Stomach (tissue), 8 donors: ENCODE measurements at regions not wholly inside any gene's neighbourhood (a gene's known extent, or its start where the extent isn't known, plus 50 kb on each side); places are given as distances from the start of the nearest gene placed in this dataset.

Experiments used
- DNase-seq, 2 donors: peaks; one replicate each; pipeline versions ENCODE4 v3.0.0 to v3.0.0-alpha.2; 2013 to 2019
- H3K27ac ChIP-seq, 5 donors: fragments of 200-600 bp in 4 of 5; sonication (generic) in 4 of 5; one replicate each; pipeline ENCODE4 v1.5.1; 2013 to 2019; ENCODE audit warnings: mild to moderate bottlenecking in 1 of 5, moderate library complexity in 1 of 5
- H3K27me3 ChIP-seq, 3 donors: fragments of 200-600 bp; sonication (generic); one replicate each; pipeline ENCODE4 v1.5.1; 2017 to 2019; ENCODE audit warnings: mixed run types in 1 of 3
- H3K36me3 ChIP-seq, 4 donors: fragments of 200-600 bp; sonication (generic); 1 replicate in 3 of 4; 2 replicates in 1 of 4; pipeline ENCODE4 v1.5.1; 2016 to 2019
- H3K4me1 ChIP-seq, 4 donors: fragments of 200-600 bp; sonication (generic); one replicate each; pipeline ENCODE4 v1.5.1; 2016 to 2019
- H3K4me3 ChIP-seq, 4 donors: fragments of 200-600 bp; sonication (generic) in 3 of 4; one replicate each; pipeline ENCODE4 v1.5.1; 2016 to 2019; ENCODE audit warnings: mild to moderate bottlenecking in 1 of 4
- H3K9me3 ChIP-seq, 4 donors: fragments of 200-600 bp; sonication (generic); one replicate each; pipeline ENCODE4 v1.5.1; 2016 to 2019
- CTCF ChIP-seq, 7 experiments: fragments of 450-650 bp in 4 of 7; fragments of 200-600 bp in 3 of 7; sonication (generic) in 3 of 7; IDR thresholded peaks; one replicate each; pipeline ENCODE4 v1.5.1; 2016 to 2019; ENCODE audit warnings: antibody characterized with exemption in 7 of 7, control low read depth in 2 of 7, mild to moderate bottlenecking in 1 of 7
- EP300 ChIP-seq: sonication (generic); formaldehyde crosslinking; IDR thresholded peaks from one replicate; pipeline ENCODE4 v1.6.1; 2017; ENCODE audit warnings: antibody characterized with exemption
- POLR2A ChIP-seq, 4 donors: fragments of 450-650 bp; IDR thresholded peaks; one replicate each; pipeline ENCODE4 v1.6.1; 2016; ENCODE audit warnings: antibody characterized with exemption in 4 of 4, control low read depth in 2 of 4, mild to moderate bottlenecking in 1 of 4, moderate library complexity in 1 of 4
- POLR2AphosphoS5 ChIP-seq, 3 donors: sonication (generic); formaldehyde crosslinking; IDR thresholded peaks; one replicate each; pipeline ENCODE4 v1.6.1; 2016; ENCODE audit warnings: antibody characterized with exemption in 3 of 3
- WGBS, 5 donors: extraction: QIAGEN DNeasy Blood & Tissue Kit in 3 of 5; methylation state at CpG; one replicate each; pipeline versions ENCODE4 v1.1.5 to v1.1.7; 2013 to 2018; 5-methylcytosine and 5-hydroxymethylcytosine counted together
- intact Hi-C: fragments of 100-400 bp; cut with DNase I; formaldehyde crosslinking; loops from one replicate; pipeline ENCODE4 v1.15.1; 2023; ENCODE audit warnings: low total_unique reads
- donor health status: healthy with polysubstance abuse.
- donor health status: Bipolar disorder and iron deficiency.
- donor health status: healthy.

- TF ChIP-seq EP300 (no peak), CTCF (IDR thresholded peaks at IDR 0.05) (no peak), POLR2A (IDR thresholded peaks at IDR 0.05) (no peak), POLR2AphosphoS5 (IDR thresholded peaks at IDR 0.05) (no peak)
- H3K4me3 ChIP-seq: no peak overlapping the region
- intact Hi-C loops: no loop called here
- no peaks in the 10 kb centered on the region for H3K9me3 ChIP-seq
- H3K27ac ChIP-seq: no peak overlapping the region
- H3K36me3 ChIP-seq: no peaks in the 10 kb centered on the region
- H3K4me1 ChIP-seq: no peaks in the 10 kb centered on the region
- no peak for DNase-seq
- 88 to 93% (median 89%) methylated on average over 1 of the region's 1 CpG; no CpG with 5 or more reads in 2 of the 5 donors for WGBS, 5 donors
- H3K27me3 ChIP-seq: no peaks in the 10 kb centered on the region
These were observed 332.9 kb upstream of the RBMY1B start for GRCh38 chrY:21178281-21178680.

- H3K27me3 ChIP-seq: no peaks in the 10 kb centered on the region
- peaks cover 0 to 5% (median 0%) of the 10 kb centered on the region in 4 donors for H3K4me1 ChIP-seq
- H3K9me3 ChIP-seq: no peaks in the 10 kb centered on the region
- DNase-seq: no peak
- no peaks in the 10 kb centered on the region for H3K36me3 ChIP-seq
- intact Hi-C loops: no loop called here
- no peak overlapping the region for H3K4me3 ChIP-seq
- WGBS, 5 donors: 33 to 63% (median 50%) methylated on average over 1 to 5 of the region's 5 CpGs; no CpG with 5 or more reads in 2 of the 5 donors
- TF ChIP-seq POLR2A (IDR thresholded peaks at IDR 0.05) (no peak), EP300 (no peak), POLR2AphosphoS5 (IDR thresholded peaks at IDR 0.05) (no peak), CTCF (IDR thresholded peaks at IDR 0.05) (no peak)
- H3K27ac ChIP-seq: no peak overlapping the region
These were observed 330.2 kb upstream of the RBMY1B start for GRCh38 chrY:21180921-21181320.

- H3K27ac ChIP-seq: no peak overlapping the region
- intact Hi-C loops: no loop called here
- H3K9me3 ChIP-seq: no peaks in the 10 kb centered on the region
- H3K4me1 ChIP-seq: peaks cover 0 to 5% (median 0%) of the 10 kb centered on the region in 4 donors
- no peak for DNase-seq
- TF ChIP-seq EP300 (no peak), POLR2AphosphoS5 (IDR thresholded peaks at IDR 0.05) (no peak), CTCF (IDR thresholded peaks at IDR 0.05) (no peak), POLR2A (IDR thresholded peaks at IDR 0.05) (no peak)
- 95 to 100% (median 95%) methylated on average over 1 of the region's 1 CpG; no CpG with 5 or more reads in 2 of the 5 donors for WGBS, 5 donors
- no peaks in the 10 kb centered on the region for H3K36me3 ChIP-seq
- no peak overlapping the region for H3K4me3 ChIP-seq
- no peaks in the 10 kb centered on the region for H3K27me3 ChIP-seq
These were observed 326.9 kb upstream of the RBMY1B start for GRCh38 chrY:21184271-21184670.

GRCh38 chrY:21185419-21186105 is 325.6 kb upstream of the RBMY1B start:
- no peak for DNase-seq
- H3K36me3 ChIP-seq: no peaks in the 10 kb centered on the region
- 28 to 48% (median 31%) methylated on average over 5 to 6 of the region's 6 CpGs; no CpG with 5 or more reads in 2 of the 5 donors for whole genome bisulfite sequencing, 5 donors
- H3K27ac ChIP-seq: no peak overlapping the region
- intact Hi-C loops: no loop called here
- peaks cover 0 to 5% (median 0%) of the 10 kb centered on the region in 4 donors for H3K4me1 ChIP-seq
- no peak overlapping the region for H3K4me3 ChIP-seq
- H3K9me3 ChIP-seq: no peaks in the 10 kb centered on the region
- no peak for TF ChIP-seq POLR2A (IDR thresholded peaks at IDR 0.05)
- TF ChIP-seq CTCF (IDR thresholded peaks at IDR 0.05): no peak
- no peak for TF ChIP-seq POLR2AphosphoS5 (IDR thresholded peaks at IDR 0.05)
- TF ChIP-seq EP300: no peak
- H3K27me3 ChIP-seq: no peaks in the 10 kb centered on the region
